ENCODE measurements at regions not wholly inside any gene's neighbourhood (a gene's known extent, or its start where the extent isn't known, plus 50 kb on each side); places are given as distances from the start of the nearest gene placed in this dataset.

DNA sequence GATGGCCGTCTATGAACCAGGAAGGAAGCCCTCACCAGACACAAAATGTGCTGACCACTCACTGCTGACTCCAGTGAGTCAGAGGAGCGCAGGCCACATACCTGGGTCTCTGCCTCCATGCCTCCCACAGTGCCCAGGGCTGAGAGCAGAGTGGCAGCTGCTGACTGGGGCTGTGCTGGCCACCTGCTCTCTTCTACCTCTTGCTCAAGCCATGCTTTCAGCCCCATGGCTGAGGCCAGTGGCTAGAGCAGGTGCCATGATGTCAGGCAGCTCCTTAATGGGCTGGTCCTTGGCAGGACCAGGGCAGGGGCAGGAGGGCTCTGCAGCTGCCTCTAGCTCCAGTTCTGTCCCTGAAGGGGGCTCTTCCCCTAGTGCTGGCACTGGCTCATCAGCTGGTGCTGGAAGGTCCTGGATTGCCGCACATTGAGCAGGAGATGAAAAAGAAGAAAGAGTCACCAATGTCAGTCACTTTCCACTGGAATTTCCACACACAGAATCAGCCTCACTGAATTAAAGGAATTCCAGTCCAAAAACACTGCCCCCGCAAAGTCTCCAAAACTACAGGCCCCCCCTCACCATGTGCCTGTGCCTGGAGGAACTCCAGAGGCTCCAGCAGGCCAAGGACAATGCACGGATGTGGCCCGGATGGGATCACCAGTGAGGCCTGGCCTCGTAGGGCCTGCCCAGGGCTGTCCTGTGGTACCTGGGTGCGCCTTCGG lies 86.4 kb downstream of the GGTLC2 start:
- Histone ChIP-seq H3K79me1 (ENCODE audit: insufficient read depth, low read depth, low read length, poor library complexity, severe bottlenecking) (no peaks in the 10 kb centered on the region), H3K14ac (ENCODE audit: insufficient read depth, low read length) (no peak overlapping the region), H2BK12ac (ENCODE audit: insufficient read length, low read depth, low read length) (no peak overlapping the region), H3K27me3 (ENCODE audit: insufficient read depth, low read length) (peaks cover 18% of the 10 kb centered on the region), H3K23me2 (ENCODE audit: insufficient read length, low read depth, low read length, poor library complexity, severe bottlenecking) (no peaks in the 10 kb centered on the region), H3K4me2 (ENCODE audit: insufficient read depth, insufficient read length, low read length) (no peak overlapping the region), H3K27ac (ENCODE audit: insufficient read length, low read depth, low read length) (no peak overlapping the region), H4K91ac (ENCODE audit: insufficient read length, low read depth, low read length) (no peak overlapping the region), H3K23ac (ENCODE audit: insufficient read length, low read depth, low read length) (no peak overlapping the region), H4K8ac (replicated peaks; ENCODE audit: insufficient read length, low read depth, low read length) (no peak overlapping the region), H3K18ac (ENCODE audit: insufficient read length, low read depth, low read length) (no peak overlapping the region), H2BK5ac (ENCODE audit: insufficient read length, low read length) (no peak overlapping the region), H2BK15ac (ENCODE audit: low read depth, low read length) (no peak overlapping the region), H4K20me1 (ENCODE audit: control insufficient read depth, insufficient read depth, insufficient read length) (no peaks in the 10 kb centered on the region), H3K9me3 (ENCODE audit: control insufficient read depth, low read depth, low read length) (no peaks in the 10 kb centered on the region), H3K79me2 (ENCODE audit: insufficient read depth, low read length) (no peaks in the 10 kb centered on the region), H3T11ph (ENCODE audit: low read length) (no peak overlapping the region), H2AK5ac (ENCODE audit: insufficient read length, low read length) (no peak overlapping the region), H3K4ac (ENCODE audit: low read depth, low read length) (no peak overlapping the region), H3K56ac (ENCODE audit: insufficient read length, low read depth, low read length) (no peak overlapping the region), H2BK20ac (ENCODE audit: low read depth, low read length, poor library complexity, severe bottlenecking) (no peak overlapping the region), H3K9ac (ENCODE audit: extremely low read depth, insufficient read length, low read length) (no peak overlapping the region), H4K5ac (ENCODE audit: insufficient read length, low read depth, low read length) (no peak overlapping the region), H3K4me1 (ENCODE audit: insufficient read depth, low read length) (no peaks in the 10 kb centered on the region), H2BK120ac (ENCODE audit: low read depth, low read length, poor library complexity, severe bottlenecking) (no peak overlapping the region), H2AFZ (ENCODE audit: low read length) (no peak overlapping the region)
- no CpG with 5 or more reads among the region's 9 CpGs for WGBS (ENCODE audit: extremely low coverage, insufficient read length, low lambda C conversion rate)
- peaks cover 96% of the 10 kb centered on the region for H3K27me3 Mint-ChIP-seq (ENCODE audit: low read depth)
- no peak overlapping the region for H3K27ac Mint-ChIP-seq
- no peak overlapping the region for H3K4me3 Mint-ChIP-seq
- H3K4me1 Mint-ChIP-seq = peaks cover 0 to 8% of the 10 kb centered on the region in 2 experiments; a peak in 2 of 4 replicates
- TF ChIP-seq, protein P1, sequence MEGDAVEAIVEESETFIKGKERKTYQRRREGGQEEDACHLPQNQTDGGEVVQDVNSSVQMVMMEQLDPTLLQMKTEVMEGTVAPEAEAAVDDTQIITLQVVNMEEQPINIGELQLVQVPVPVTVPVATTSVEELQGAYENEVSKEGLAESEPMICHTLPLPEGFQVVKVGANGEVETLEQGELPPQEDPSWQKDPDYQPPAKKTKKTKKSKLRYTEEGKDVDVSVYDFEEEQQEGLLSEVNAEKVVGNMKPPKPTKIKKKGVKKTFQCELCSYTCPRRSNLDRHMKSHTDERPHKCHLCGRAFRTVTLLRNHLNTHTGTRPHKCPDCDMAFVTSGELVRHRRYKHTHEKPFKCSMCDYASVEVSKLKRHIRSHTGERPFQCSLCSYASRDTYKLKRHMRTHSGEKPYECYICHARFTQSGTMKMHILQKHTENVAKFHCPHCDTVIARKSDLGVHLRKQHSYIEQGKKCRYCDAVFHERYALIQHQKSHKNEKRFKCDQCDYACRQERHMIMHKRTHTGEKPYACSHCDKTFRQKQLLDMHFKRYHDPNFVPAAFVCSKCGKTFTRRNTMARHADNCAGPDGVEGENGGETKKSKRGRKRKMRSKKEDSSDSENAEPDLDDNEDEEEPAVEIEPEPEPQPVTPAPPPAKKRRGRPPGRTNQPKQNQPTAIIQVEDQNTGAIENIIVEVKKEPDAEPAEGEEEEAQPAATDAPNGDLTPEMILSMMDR (conservative IDR thresholded peaks at IDR 0.05) = no peak
- DNase-seq = no peak
- no peaks in the 10 kb centered on the region for H3K9me3 Mint-ChIP-seq
- no peaks in the 10 kb centered on the region for H3K36me3 Mint-ChIP-seq (ENCODE audit: insufficient read depth in 1 of 3, low read depth in 3 of 3)
